UCSD-AML1 (cell line): ENCODE measurements at regions not wholly inside any gene's neighbourhood (a gene's known extent, or its start where the extent isn't known, plus 50 kb on each side); places are given as distances from the start of the nearest gene placed in this dataset.

ENCODE experiments used
- DNase-seq: peaks from one replicate; lab custom pipeline; 2025; ENCODE audit not compliant: unreplicated experiment; lab: John Stamatoyannopoulos, UW

- no peak for DNase-seq
Measured at GRCh38 chrX:46306103-46306502, 239.1 kb downstream of the ZNF674 start.

- DNase-seq: no peak
Measured at GRCh38 chrX:46305431-46305830, 239.8 kb downstream of the ZNF674 start.

GRCh38 chrX:46301903-46302302 is 243.3 kb downstream of the ZNF674 start:
- no peak for DNase-seq

- no peak for DNase-seq
Measured at GRCh38 chrX:46298821-46299220, 246.4 kb downstream of the ZNF674 start.

- no peak for DNase-seq
Measured at GRCh38 chrX:46295963-46296362, 249.3 kb downstream of the ZNF674 start.

- DNase-seq: no peak
Measured at GRCh38 chrX:46294234-46294633, 251.0 kb downstream of the ZNF674 start.

GRCh38 chrX:46279925-46280313 is 265.3 kb downstream of the ZNF674 start:
- DNase-seq: no peak

- peak; percentile 12 for DNase-seq
Measured at GRCh38 chrX:46279214-46279924, 265.9 kb downstream of the ZNF674 start.

GRCh38 chrX:46278572-46278971 is 266.6 kb downstream of the ZNF674 start:
- no peak for DNase-seq

GRCh38 chrX:46268412-46268811 is 276.8 kb downstream of the ZNF674 start:
- no peak for DNase-seq

GRCh38 chrX:46263494-46263893 is 281.7 kb downstream of the ZNF674 start:
- DNase-seq: no peak

GRCh38 chrX:46262304-46262703 is 282.9 kb downstream of the ZNF674 start:
- no peak for DNase-seq

- no peak for DNase-seq
Measured at GRCh38 chrX:46260499-46260898, 284.7 kb downstream of the ZNF674 start.

- DNase-seq: no peak
Measured at GRCh38 chrX:46258356-46258755, 286.9 kb downstream of the ZNF674 start.

- no peak for DNase-seq
Measured at GRCh38 chrX:46257451-46257879, 287.8 kb downstream of the ZNF674 start.

GRCh38 chrX:46256875-46257274 is 288.3 kb downstream of the ZNF674 start:
- no peak for DNase-seq

- DNase-seq: no peak
Measured at GRCh38 chrX:46255046-46255445, 290.2 kb downstream of the ZNF674 start.

GRCh38 chrX:46254641-46255040 is 290.6 kb downstream of the ZNF674 start:
- no peak for DNase-seq

- no peak for DNase-seq
Measured at GRCh38 chrX:46251755-46252154, 293.5 kb downstream of the ZNF674 start.

GRCh38 chrX:46250151-46250550 is 295.1 kb downstream of the ZNF674 start:
- DNase-seq: no peak

- DNase-seq: no peak
Measured at GRCh38 chrX:46247456-46247855, 297.8 kb downstream of the ZNF674 start.

- no peak for DNase-seq
Measured at GRCh38 chrX:46244451-46244850, 300.8 kb downstream of the ZNF674 start.

- no peak for DNase-seq
Measured at GRCh38 chrX:46236411-46236810, 308.8 kb downstream of the ZNF674 start.
